ENCODE measurements at regions not wholly inside any gene's neighbourhood (a gene's known extent, or its start where the extent isn't known, plus 50 kb on each side); places are given as distances from the start of the nearest gene placed in this dataset.

- Histone ChIP-seq H3K4me3 (ENCODE audit: low read depth in 2 of 2, low read length in 1 of 2) (no peak overlapping the region), H3K79me2 (ENCODE audit: insufficient read depth) (no peaks in the 10 kb centered on the region), H3F3A (replicated peaks; ENCODE audit: insufficient read depth) (no peaks in the 10 kb centered on the region), H3K27ac (ENCODE audit: low read depth in 2 of 2, low read length in 1 of 2) (no peak overlapping the region), H3K36me3 (replicated peaks in 1 of 2; ENCODE audit: control insufficient read depth in 1 of 2, insufficient read depth in 2 of 2, low read length in 1 of 2) (no peaks in the 10 kb centered on the region), H3K27me3 (ENCODE audit: insufficient read depth) (no peaks in the 10 kb centered on the region), H3K9me3 (no peaks in the 10 kb centered on the region), H3K9me2 (no peaks in the 10 kb centered on the region), H3K9ac (no peak overlapping the region), H4K20me1 (ENCODE audit: insufficient read depth) (no peaks in the 10 kb centered on the region), H3K4me1 (ENCODE audit: control insufficient read depth in 1 of 2, insufficient read depth in 2 of 2, low read depth in 1 of 2, low read length in 1 of 2) (peaks cover 0 to 11% of the 10 kb centered on the region in 2 experiments; a peak in 1 of 4 replicates), H3K4me2 (no peak overlapping the region), H2AFZ (ENCODE audit: low read depth) (no peak overlapping the region)
- no peak for DNase-seq
- CTCF ChIA-PET = no interaction called here
- TF ChIP-seq PBX3 (IDR thresholded peaks at IDR 0.05) (no peak), EZH2phosphoT487 (IDR thresholded peaks at IDR 0.05; ENCODE audit: borderline replicate concordance, low read depth) (no peak), RFX5 (IDR thresholded peaks at IDR 0.05; ENCODE audit: low read length) (no peak), IRF3 (IDR thresholded peaks at IDR 0.05; ENCODE audit: low read depth, low read length) (no peak), SMC3 (IDR thresholded peaks at IDR 0.05; ENCODE audit: low read depth, low read length) (no peak), RXRA (IDR thresholded peaks at IDR 0.05; ENCODE audit: borderline replicate concordance, low read depth) (no peak)
- POLR2A ChIA-PET = no interaction called here
- WGBS (ENCODE audit: low lambda C conversion rate) = 96% methylated on average over 6 of the region's 6 CpGs
These were observed 170.2 kb upstream of the PAPPA start for GRCh38 chr9:115983366-115983765.

GRCh38 chr9:115985657-115986056 lies 167.9 kb upstream of the PAPPA start:
- Histone ChIP-seq H3K4me3 (ENCODE audit: low read depth in 2 of 2, low read length in 1 of 2) (no peak overlapping the region), H3K36me3 (replicated peaks in 1 of 2; ENCODE audit: control insufficient read depth in 1 of 2, insufficient read depth in 2 of 2, low read length in 1 of 2) (no peaks in the 10 kb centered on the region), H3K27ac (ENCODE audit: low read depth in 2 of 2, low read length in 1 of 2) (no peak overlapping the region), H3K9ac (no peak overlapping the region), H2AFZ (ENCODE audit: low read depth) (no peak overlapping the region), H3K4me1 (ENCODE audit: control insufficient read depth in 1 of 2, insufficient read depth in 2 of 2, low read depth in 1 of 2, low read length in 1 of 2) (peaks cover 0 to 3% of the 10 kb centered on the region in 2 experiments; a peak in 1 of 4 replicates), H3K4me2 (no peak overlapping the region), H3K9me3 (0 out of 2 replicates have a peak, but pooled peaks cover 3% of the 10 kb centered on the region), H3F3A (replicated peaks; ENCODE audit: insufficient read depth) (no peaks in the 10 kb centered on the region), H4K20me1 (ENCODE audit: insufficient read depth) (no peaks in the 10 kb centered on the region), H3K9me2 (no peaks in the 10 kb centered on the region), H3K27me3 (ENCODE audit: insufficient read depth) (no peaks in the 10 kb centered on the region), H3K79me2 (ENCODE audit: insufficient read depth) (no peaks in the 10 kb centered on the region)
- CTCF ChIA-PET = interaction anchor here (1.4 kb wide), 1 partner anchor 392 kb away, joined by 3 read pairs; no protein-coding TSS in a partner anchor
- no peak for DNase-seq
- POLR2A ChIA-PET = no interaction called here
- 93% methylated on average over 1 of the region's 1 CpG for WGBS (ENCODE audit: low lambda C conversion rate)
- TF ChIP-seq EZH2phosphoT487 (IDR thresholded peaks at IDR 0.05; ENCODE audit: borderline replicate concordance, low read depth) (no peak), FOXM1 (IDR thresholded peaks at IDR 0.05; ENCODE audit: low read depth) (no peak), FOSL2 (IDR thresholded peaks at IDR 0.05; ENCODE audit: borderline replicate concordance, low read depth) (no peak), CTCF (IDR thresholded peaks at IDR 0.05) (no peak), REST (IDR thresholded peaks at IDR 0.05; ENCODE audit: low read depth, low read length) (no peak), MAX (IDR thresholded peaks at IDR 0.05; ENCODE audit: low read depth) (no peak), USF1 (IDR thresholded peaks at IDR 0.05; ENCODE audit: borderline replicate concordance, low read depth) (no peak), NFIC (IDR thresholded peaks at IDR 0.05; ENCODE audit: borderline replicate concordance) (no peak), SMC3 (IDR thresholded peaks at IDR 0.05; ENCODE audit: low read depth, low read length) (no peak), GATA2 (CRISPR knock-in tag; IDR thresholded peaks at IDR 0.05) (no peak), ELF1 (IDR thresholded peaks at IDR 0.05) (no peak), PBX3 (IDR thresholded peaks at IDR 0.05) (no peak)

Measured in SK-N-SH (cell line).